Liver (tissue), 8 donors: ENCODE measurements at regions not wholly inside any gene's neighbourhood (a gene's known extent, or its start where the extent isn't known, plus 50 kb on each side); places are given as distances from the start of the nearest gene placed in this dataset.

Source experiments
- DNase-seq: peaks from one replicate; pipeline ENCODE4 v3.0.0-alpha.2; 2017; ENCODE audit warnings: low spot score
- H3K27ac ChIP-seq, 2 donors: one replicate each; pipeline ENCODE4 v1.7.0; 2013; ENCODE audit warnings: inconsistent platforms in 2 of 2, low read length in 2 of 2, control low read depth in 1 of 2, low read depth in 1 of 2, mild to moderate bottlenecking in 1 of 2
- H3K27me3 ChIP-seq, 4 donors: one replicate each; pipeline versions ENCODE4 v1.6.1 to v1.7.0; 2013; ENCODE audit warnings: low read length in 3 of 4, inconsistent platforms in 1 of 4, mild to moderate bottlenecking in 1 of 4, moderate library complexity in 1 of 4; ENCODE audit not compliant: control insufficient read depth in 4 of 4, insufficient read depth in 4 of 4
- H3K36me3 ChIP-seq, 4 donors: one replicate each; pipeline versions ENCODE4 v1.6.1 to v1.7.0; 2013; ENCODE audit warnings: low read length in 3 of 4, mild to moderate bottlenecking in 3 of 4, low read depth in 1 of 4, moderate library complexity in 1 of 4; ENCODE audit not compliant: control insufficient read depth in 4 of 4, insufficient read depth in 3 of 4
- H3K4me1 ChIP-seq, 4 donors: one replicate each; pipeline versions ENCODE4 v1.6.1 to v1.7.0; 2013; ENCODE audit warnings: low read length in 3 of 4, mild to moderate bottlenecking in 3 of 4, moderate library complexity in 1 of 4; ENCODE audit not compliant: control insufficient read depth in 4 of 4, insufficient read depth in 4 of 4
- H3K4me3 ChIP-seq, 3 donors: one replicate each; pipeline versions ENCODE4 v1.6.1 to v1.7.0; 2013; ENCODE audit warnings: low read length in 3 of 3, control low read depth in 1 of 3, low read depth in 1 of 3, mild to moderate bottlenecking in 1 of 3
- H3K9ac ChIP-seq, 2 donors: one replicate each; pipeline ENCODE4 v1.7.0; 2013; ENCODE audit warnings: low read length in 2 of 2, mild to moderate bottlenecking in 2 of 2, moderate library complexity in 2 of 2, control low read depth in 1 of 2, low read depth in 1 of 2
- H3K9me3 ChIP-seq, 4 donors: one replicate each; pipeline versions ENCODE4 v1.6.1 to v1.7.0; 2013; ENCODE audit warnings: low read length in 3 of 4; ENCODE audit not compliant: control insufficient read depth in 4 of 4
- CTCF ChIP-seq: fragments of 150-350 bp; IDR thresholded peaks from 2 replicates; pipeline ENCODE4 v1.5.1; 2017; ENCODE audit warnings: improper control_type of control experiment, low read depth, low read length; ENCODE audit not compliant: missing input control
- EGR1 ChIP-seq, 2 donors: IDR thresholded peaks; 2 replicates each; pipeline ENCODE4 v1.6.1; 2016 to 2018; ENCODE audit warnings: antibody characterized with exemption in 2 of 2, low read depth in 2 of 2
- FOXA1 ChIP-seq: IDR thresholded peaks from 2 replicates; pipeline ENCODE4 v1.6.1; 2016; ENCODE audit warnings: antibody characterized with exemption
- GABPA ChIP-seq, 2 donors: IDR thresholded peaks in 1 of 2; conservative IDR thresholded peaks in 1 of 2; 2 replicates each; pipeline ENCODE4 v1.6.1; 2016; ENCODE audit warnings: antibody characterized with exemption in 2 of 2, mild to moderate bottlenecking in 1 of 2, moderate library complexity in 1 of 2
- HNF4A ChIP-seq, 2 donors: conservative IDR thresholded peaks; 2 replicates each; pipeline ENCODE4 v1.6.1; 2016; ENCODE audit warnings: antibody characterized with exemption in 2 of 2, mild to moderate bottlenecking in 2 of 2
- HNF4G ChIP-seq: IDR thresholded peaks from 2 replicates; pipeline ENCODE4 v1.6.1; 2016; ENCODE audit warnings: antibody characterized with exemption
- JUND ChIP-seq, 2 donors: IDR thresholded peaks; 2 replicates each; pipeline ENCODE4 v1.6.1; 2016; ENCODE audit warnings: antibody characterized with exemption in 2 of 2
- NR2F2 ChIP-seq: IDR thresholded peaks from 2 replicates; pipeline ENCODE4 v1.6.1; 2016; ENCODE audit warnings: antibody characterized with exemption
- RAD21 ChIP-seq, 2 donors: IDR thresholded peaks; 2 replicates each; pipeline ENCODE4 v1.6.1; 2016; ENCODE audit warnings: antibody characterized with exemption in 2 of 2, mild to moderate bottlenecking in 2 of 2
- REST ChIP-seq: IDR thresholded peaks from 2 replicates; pipeline ENCODE4 v1.6.1; 2016; ENCODE audit warnings: antibody characterized with exemption, mild to moderate bottlenecking
- RXRA ChIP-seq, 2 donors: IDR thresholded peaks; 2 replicates each; pipeline ENCODE4 v1.6.1; 2017 to 2018; ENCODE audit warnings: antibody characterized with exemption in 2 of 2, mild to moderate bottlenecking in 1 of 2
- SP1 ChIP-seq: IDR thresholded peaks from 2 replicates; pipeline ENCODE4 v1.6.1; 2018; ENCODE audit warnings: antibody characterized with exemption, mild to moderate bottlenecking
- TAF1 ChIP-seq: conservative IDR thresholded peaks from 2 replicates; pipeline ENCODE4 v1.6.1; 2016; ENCODE audit warnings: antibody characterized with exemption, mild to moderate bottlenecking
- YY1 ChIP-seq: IDR thresholded peaks from 2 replicates; pipeline ENCODE4 v1.6.1; 2016; ENCODE audit warnings: antibody characterized with exemption, mild to moderate bottlenecking
- WGBS: extraction: QIAGEN DNeasy Blood & Tissue Kit; methylation state at CpG from one replicate; pipeline ENCODE4 v1.1.7; 2013; 5-methylcytosine and 5-hydroxymethylcytosine counted together
- TF ChIP-seq, protein P1 (sequence below): IDR thresholded peaks from 2 replicates; pipeline ENCODE4 v1.6.1; 2016; ENCODE audit warnings: antibody characterized with exemption
- TF ChIP-seq, protein P2 (sequence below): IDR thresholded peaks from 2 replicates; pipeline ENCODE4 v1.6.1; 2016; ENCODE audit warnings: antibody characterized with exemption
- donor health status: healthy.
- donor health status: healthy.
- donor health status: healthy.
- donor health status: healthy.
- donor health status: healthy.

- no peak for TF ChIP-seq JUND (IDR thresholded peaks at IDR 0.05)
- no peak for TF ChIP-seq RXRA (IDR thresholded peaks at IDR 0.05)
- no peak for TF ChIP-seq REST
- no peak for TF ChIP-seq FOXA1
- no peak for TF ChIP-seq EGR1 (IDR thresholded peaks at IDR 0.05; ENCODE audit: low read depth in 2 of 2)
- TF ChIP-seq RAD21 (IDR thresholded peaks at IDR 0.05), result no peak
- H3K4me1 ChIP-seq, result no peaks in the 10 kb centered on the region
- H3K36me3 ChIP-seq, result no peaks in the 10 kb centered on the region
- no peak overlapping the region for H3K9ac ChIP-seq
- H3K9me3 ChIP-seq, result no peaks in the 10 kb centered on the region
- peaks cover 0 to 2% (median 0%) of the 10 kb centered on the region in 4 donors for H3K27me3 ChIP-seq
- WGBS, result 46% methylated on average over 2 of the region's 2 CpGs
- no peak overlapping the region for H3K27ac ChIP-seq
- no peak overlapping the region for H3K4me3 ChIP-seq
- DNase-seq, result no peak
These were observed 1348.3 kb upstream of the CDH9 start for GRCh38 chr5:28386712-28387111.

- no peak for DNase-seq
- no peak overlapping the region for H3K4me3 ChIP-seq
- no peaks in the 10 kb centered on the region for H3K27me3 ChIP-seq
- H3K9ac ChIP-seq, result no peak overlapping the region
- no peak overlapping the region for H3K27ac ChIP-seq
- H3K4me1 ChIP-seq, result no peaks in the 10 kb centered on the region
- H3K9me3 ChIP-seq, result no peaks in the 10 kb centered on the region
- no peak for TF ChIP-seq HNF4G
- TF ChIP-seq YY1, result no peak
- no peak for TF ChIP-seq FOXA1
- TF ChIP-seq RAD21 (IDR thresholded peaks at IDR 0.05), result no peak
- no peak for TF ChIP-seq SP1
- no peak for TF ChIP-seq CTCF
- TF ChIP-seq GABPA (IDR thresholded peaks at IDR 0.05 in 1 of 2, conservative IDR thresholded peaks at IDR 0.05 in 1 of 2), result no peak
- no peak for TF ChIP-seq TAF1
- TF ChIP-seq EGR1 (IDR thresholded peaks at IDR 0.05; ENCODE audit: low read depth in 2 of 2), result no peak
- TF ChIP-seq REST, result no peak
- TF ChIP-seq, protein P1, sequence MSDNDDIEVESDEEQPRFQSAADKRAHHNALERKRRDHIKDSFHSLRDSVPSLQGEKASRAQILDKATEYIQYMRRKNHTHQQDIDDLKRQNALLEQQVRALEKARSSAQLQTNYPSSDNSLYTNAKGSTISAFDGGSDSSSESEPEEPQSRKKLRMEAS, result no peak
- no peak for TF ChIP-seq NR2F2
- TF ChIP-seq, protein P2, sequence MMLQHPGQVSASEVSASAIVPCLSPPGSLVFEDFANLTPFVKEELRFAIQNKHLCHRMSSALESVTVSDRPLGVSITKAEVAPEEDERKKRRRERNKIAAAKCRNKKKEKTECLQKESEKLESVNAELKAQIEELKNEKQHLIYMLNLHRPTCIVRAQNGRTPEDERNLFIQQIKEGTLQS, result no peak
- no peak for TF ChIP-seq HNF4A (conservative IDR thresholded peaks at IDR 0.05)
- no peak for TF ChIP-seq JUND (IDR thresholded peaks at IDR 0.05)
- WGBS, result 78% methylated on average over 2 of the region's 2 CpGs
- no peaks in the 10 kb centered on the region for H3K36me3 ChIP-seq
These were observed 1341.8 kb upstream of the CDH9 start for GRCh38 chr5:28380167-28380566.
